H1 (cell line): ENCODE measurements at regions not wholly inside any gene's neighbourhood (a gene's known extent, or its start where the extent isn't known, plus 50 kb on each side); places are given as distances from the start of the nearest gene placed in this dataset.

Experiments used
- CTCF ChIA-PET: fragments of 300-600 bp; sonication (Branson Sonifier 250); formaldehyde crosslinking; loops from one replicate; lab custom pipeline; 2021; ENCODE audit not compliant: partially characterized antibody; lab: Charles Lee
- POLR2A ChIA-PET: fragments of 300-600 bp; sonication (Branson Sonifier 250); formaldehyde crosslinking; loops from one replicate; lab custom pipeline; 2021; ENCODE audit warnings: inconsistent platforms; ENCODE audit not compliant: partially characterized antibody; lab: Charles Lee
- DNase-seq, 2 experiments: peaks; one replicate each; pipeline versions ENCODE4 v3.0.0 to v3.0.0-alpha.2; 2010 to 2022; ENCODE audit warnings: low spot score in 2 of 2, low read depth in 1 of 2, mixed read lengths in 1 of 2
- FAIRE-seq: peaks from 2 replicates; lab custom pipeline; 2011; peaks lifted over from hg19 to GRCh38; lab: Jason Lieb, UNC
- H2AFZ ChIP-seq: 2 replicates; pipeline ENCODE4 v1.8.1; 2012; ENCODE audit warnings: low read length, inconsistent platforms
- H2AK5ac ChIP-seq: 2 replicates; pipeline ENCODE4 v1.6.1; 2013; ENCODE audit warnings: low read depth, low read length
- H2BK120ac ChIP-seq: replicated peaks from 2 replicates; pipeline ENCODE3; 2013; ENCODE audit warnings: low read depth, low read length, inconsistent platforms
- H2BK12ac ChIP-seq: 2 replicates; pipeline ENCODE4 v1.6.1; 2013; ENCODE audit warnings: low read depth, low read length
- H2BK15ac ChIP-seq: 2 replicates; pipeline ENCODE4 v1.6.1; 2013; ENCODE audit warnings: low read length
- H2BK20ac ChIP-seq: 2 replicates; pipeline ENCODE4 v1.6.1; 2013; ENCODE audit warnings: low read length
- H2BK5ac ChIP-seq: 2 replicates; pipeline ENCODE4 v1.6.1; 2013; ENCODE audit warnings: low read depth, low read length
- H3K14ac ChIP-seq: 2 replicates; pipeline ENCODE4 v1.6.1; 2013; ENCODE audit warnings: inconsistent platforms; ENCODE audit not compliant: insufficient read length
- H3K18ac ChIP-seq: 2 replicates; pipeline ENCODE4 v1.6.1; 2013; ENCODE audit warnings: low read length; ENCODE audit errors: extremely low read depth
- H3K23ac ChIP-seq: 2 replicates; pipeline ENCODE4 v1.6.1; 2013; ENCODE audit warnings: inconsistent platforms; ENCODE audit not compliant: insufficient read length
- H3K23me2 ChIP-seq: 2 replicates; pipeline ENCODE4 v1.6.1; 2013; ENCODE audit warnings: low read depth, low read length
- H3K27ac ChIP-seq: 2 replicates; pipeline ENCODE4 v1.6.1; 2011; ENCODE audit warnings: low read depth, low read length, inconsistent platforms
- H3K27me3 ChIP-seq, 4 experiments: replicated peaks in 1 of 4; 1 replicate in 1 of 4; 2 replicates in 3 of 4; pipeline versions ENCODE4 v1.6.1 to v1.8.1; 2011 to 2013; ENCODE audit warnings: low read length in 3 of 4, mild to moderate bottlenecking in 3 of 4, inconsistent platforms in 2 of 4, mixed read lengths in 2 of 4, moderate library complexity in 1 of 4; ENCODE audit not compliant: control insufficient read depth in 3 of 4, insufficient read depth in 3 of 4; ENCODE audit errors: extremely low read depth in 1 of 4
- H3K36me3 ChIP-seq, 4 experiments: 2 replicates each; pipeline versions ENCODE4 v1.6.1 to v1.8.1; 2011 to 2013; ENCODE audit warnings: mild to moderate bottlenecking in 4 of 4, low read length in 3 of 4, moderate library complexity in 2 of 4, control low read depth in 1 of 4, inconsistent platforms in 1 of 4; ENCODE audit not compliant: insufficient read depth in 4 of 4, control insufficient read depth in 2 of 4
- H3K4ac ChIP-seq: replicated peaks from 2 replicates; pipeline ENCODE3; 2013; ENCODE audit warnings: low read length, low read depth, mixed read lengths, inconsistent platforms; ENCODE audit not compliant: insufficient read length
- H3K4me1 ChIP-seq, 4 experiments: replicated peaks in 1 of 4; 1 replicate in 1 of 4; 2 replicates in 3 of 4; pipeline versions ENCODE4 v1.6.1 to v1.8.1; 2011 to 2013; ENCODE audit warnings: low read length in 3 of 4, inconsistent platforms in 2 of 4, mixed read lengths in 1 of 4; ENCODE audit not compliant: insufficient read depth in 4 of 4, control insufficient read depth in 3 of 4
- H3K4me2 ChIP-seq, 2 experiments: 2 replicates each; pipeline versions ENCODE4 v1.6.1 to v1.8.1; 2011 to 2013; ENCODE audit warnings: low read depth in 2 of 2, low read length in 2 of 2, control low read depth in 1 of 2, inconsistent platforms in 1 of 2, mild to moderate bottlenecking in 1 of 2; ENCODE audit not compliant: insufficient read depth in 1 of 2
- H3K4me3 ChIP-seq, 4 experiments: fragments of 200-600, 300-600 bp in 1 of 4; sonication (generic), shearing (Covaris generic), sonication (Bioruptor Twin) in 1 of 4; 2 replicates each; pipeline versions ENCODE4 v1.5.1 to v1.8.1; 2011 to 2016; ENCODE audit warnings: low read length in 4 of 4, low read depth in 3 of 4, control low read depth in 2 of 4, inconsistent platforms in 2 of 4, mild to moderate bottlenecking in 2 of 4, mixed read lengths in 1 of 4, moderate library complexity in 1 of 4; ENCODE audit not compliant: insufficient read depth in 2 of 4; ENCODE audit errors: extremely low read depth in 1 of 4
- H3K56ac ChIP-seq: replicated peaks from 2 replicates; pipeline ENCODE3; 2013; ENCODE audit warnings: low read depth, mild to moderate bottlenecking, mixed read lengths, low read length, inconsistent platforms; ENCODE audit not compliant: insufficient read length
- H3K79me1 ChIP-seq: 2 replicates; pipeline ENCODE4 v1.6.1; 2013; ENCODE audit warnings: low read depth, low read length, control low read depth
- H3K79me2 ChIP-seq, 2 experiments: 2 replicates each; pipeline versions ENCODE4 v1.6.1 to v1.8.1; 2012 to 2013; ENCODE audit warnings: low read length in 2 of 2, mild to moderate bottlenecking in 2 of 2, inconsistent platforms in 1 of 2; ENCODE audit not compliant: insufficient read depth in 2 of 2, control insufficient read depth in 1 of 2
- H3K9ac ChIP-seq, 4 experiments: replicated peaks in 1 of 4; 1 replicate in 1 of 4; 2 replicates in 3 of 4; pipeline versions ENCODE4 v1.6.1 to v1.8.1; 2011 to 2013; ENCODE audit warnings: low read depth in 3 of 4, low read length in 3 of 4, control low read depth in 2 of 4, mild to moderate bottlenecking in 2 of 4, moderate library complexity in 2 of 4, inconsistent platforms in 1 of 4; ENCODE audit errors: extremely low read depth in 1 of 4
- H3K9me3 ChIP-seq, 2 experiments: 2 replicates each; pipeline versions ENCODE4 v1.6.1 to v1.8.1; 2012 to 2013; ENCODE audit warnings: mild to moderate bottlenecking in 2 of 2, moderate library complexity in 2 of 2, control low read depth in 1 of 2, inconsistent platforms in 1 of 2, low read depth in 1 of 2, low read length in 1 of 2, mixed read lengths in 1 of 2; ENCODE audit not compliant: insufficient read depth in 2 of 2
- H4K20me1 ChIP-seq, 2 experiments: replicated peaks in 1 of 2; 2 replicates each; pipeline versions ENCODE3 to v1.8.1; 2011 to 2013; ENCODE audit warnings: inconsistent platforms in 2 of 2, low read length in 2 of 2, mild to moderate bottlenecking in 1 of 2; ENCODE audit not compliant: insufficient read depth in 2 of 2, control insufficient read depth in 1 of 2
- H4K5ac ChIP-seq: 2 replicates; pipeline ENCODE4 v1.6.1; 2013; ENCODE audit warnings: low read length, low read depth, mixed read lengths, inconsistent platforms; ENCODE audit not compliant: insufficient read length
- H4K8ac ChIP-seq: 2 replicates; pipeline ENCODE4 v1.8.0; 2013; ENCODE audit warnings: mild to moderate bottlenecking, moderate library complexity, low read length, inconsistent platforms; ENCODE audit not compliant: insufficient read depth; ENCODE audit errors: extremely low read depth
- H4K91ac ChIP-seq: replicated peaks from 2 replicates; pipeline ENCODE3; 2013; ENCODE audit warnings: low read length, mixed read lengths, inconsistent platforms; ENCODE audit not compliant: insufficient read length
- BACH1 ChIP-seq: IDR thresholded peaks from 2 replicates; pipeline ENCODE4 v1.6.1; 2012; ENCODE audit warnings: low read length, improper control_type of control experiment
- CEBPB ChIP-seq: IDR thresholded peaks from 2 replicates; pipeline ENCODE4 v1.6.1; 2012; ENCODE audit warnings: low read depth, low read length
- CHD2 ChIP-seq: IDR thresholded peaks from 2 replicates; pipeline ENCODE4 v1.6.1; 2012; ENCODE audit warnings: low read length, improper control_type of control experiment
- FOSL1 ChIP-seq: IDR thresholded peaks from 2 replicates; pipeline ENCODE4 v1.6.1; 2011; ENCODE audit warnings: mild to moderate bottlenecking, low read depth, low read length, moderate library complexity; ENCODE audit not compliant: insufficient read depth
- PHF8 ChIP-seq: fragments of 200-600 bp; sonication (generic); conservative IDR thresholded peaks from 2 replicates; pipeline ENCODE4 v1.7.1; 2012; ENCODE audit warnings: low read depth, mild to moderate bottlenecking, inconsistent platforms, low read length, moderate library complexity
- ZNF274 ChIP-seq: IDR thresholded peaks from 2 replicates; pipeline ENCODE4 v1.7.0; 2012; ENCODE audit warnings: low read length, borderline replicate concordance; ENCODE audit errors: extremely low read depth
- WGBS, 2 experiments: shearing (Covaris generic) in 1 of 2; methylation state at CpG; one replicate each; pipeline versions ENCODE4 v1.1.6 to v1.1.7; 2013 to 2015; ENCODE audit warnings: low lambda C conversion rate in 2 of 2, mixed read lengths in 2 of 2, inconsistent platforms in 1 of 2, low coverage in 1 of 2, missing lambda C conversion rate in 1 of 2; ENCODE audit not compliant: insufficient replicate concordance in 2 of 2, insufficient coverage in 1 of 2, insufficient read length in 1 of 2; ENCODE audit errors: extremely low coverage in 1 of 2, missing lambda C conversion rate in 1 of 2; 5-methylcytosine and 5-hydroxymethylcytosine counted together
- TF ChIP-seq, protein P1 (sequence below), 3 experiments: IDR thresholded peaks; 1 replicate in 2 of 3; 2 replicates in 1 of 3; pipeline versions ENCODE4 v1.5.1 to v1.6.1; 2011; ENCODE audit warnings: low read length in 3 of 3, mild to moderate bottlenecking in 3 of 3, inconsistent platforms in 2 of 3, low read depth in 1 of 3, moderate library complexity in 1 of 3; ENCODE audit not compliant: insufficient read depth in 1 of 3; ENCODE audit errors: control extremely low read depth in 1 of 3
- TF ChIP-seq, protein P2 (sequence below): IDR thresholded peaks from 2 replicates; pipeline ENCODE4 v1.6.1; 2012; ENCODE audit warnings: inconsistent platforms

DNA sequence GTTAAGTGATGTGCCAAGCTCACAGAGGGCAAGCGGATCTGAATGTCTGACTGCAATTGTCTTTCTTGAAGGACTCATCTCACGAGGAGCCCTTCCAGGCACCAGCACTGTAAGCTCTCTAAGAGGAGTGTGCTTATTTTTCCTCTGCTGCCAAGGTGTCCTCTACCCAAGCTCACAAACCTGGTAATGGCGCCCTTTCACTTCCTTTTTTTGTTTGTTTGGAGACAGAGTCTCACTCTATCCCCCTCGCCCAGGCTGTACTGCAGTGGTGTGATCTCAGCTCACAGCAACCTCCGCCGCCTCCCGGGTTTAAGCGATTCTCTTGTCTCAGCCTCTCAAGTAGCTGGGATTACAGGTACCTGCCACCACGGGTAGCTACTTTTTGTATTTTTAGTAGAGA lies 233.8 kb downstream of the MAP2K4 start:
- Histone ChIP-seq H4K91ac (no peak overlapping the region), H3K9ac (no peak overlapping the region), H3K4me2 (no peak overlapping the region), H3K56ac (no peak overlapping the region), H4K5ac (no peak overlapping the region), H3K79me1 (no peaks in the 10 kb centered on the region), H3K14ac (no peak overlapping the region), H2BK15ac (no peak overlapping the region), H2BK20ac (no peak overlapping the region), H2BK12ac (no peak overlapping the region), H3K9me3 (no peaks in the 10 kb centered on the region; a peak in 1 of 4 replicates), H3K27me3 (peaks cover 0 to 1% (median 0%) of the 10 kb centered on the region in 4 experiments; a peak in 1 of 7 replicates), H2BK5ac (no peak overlapping the region), H3K36me3 (no peaks in the 10 kb centered on the region), H3K4me3 (no peak overlapping the region), H4K20me1 (no peaks in the 10 kb centered on the region), H3K27ac (no peak overlapping the region), H2BK120ac (no peak overlapping the region), H3K79me2 (no peaks in the 10 kb centered on the region), H3K18ac (no peak overlapping the region), H4K8ac (no peak overlapping the region), H3K23me2 (no peaks in the 10 kb centered on the region), H3K4me1 (no peaks in the 10 kb centered on the region), H2AFZ (peak overlapping the region; percentile 44; the same call in 1 of the 2 replicates), H2AK5ac (no peak overlapping the region), H3K23ac (no peak overlapping the region), H3K4ac (no peak overlapping the region)
- FAIRE-seq (no peak), DNase-seq (no peak)
- WGBS, 2 experiments, result 94% methylated on average over 9 of the region's 9 CpGs; no CpG with 5 or more reads in 1 of the 2 experiments
- no peak for TF ChIP-seq FOSL1
- no peak for TF ChIP-seq BACH1
- no peak for TF ChIP-seq CEBPB
- no peak for TF ChIP-seq ZNF274
- TF ChIP-seq CHD2, result no peak
- TF ChIP-seq, protein P1, sequence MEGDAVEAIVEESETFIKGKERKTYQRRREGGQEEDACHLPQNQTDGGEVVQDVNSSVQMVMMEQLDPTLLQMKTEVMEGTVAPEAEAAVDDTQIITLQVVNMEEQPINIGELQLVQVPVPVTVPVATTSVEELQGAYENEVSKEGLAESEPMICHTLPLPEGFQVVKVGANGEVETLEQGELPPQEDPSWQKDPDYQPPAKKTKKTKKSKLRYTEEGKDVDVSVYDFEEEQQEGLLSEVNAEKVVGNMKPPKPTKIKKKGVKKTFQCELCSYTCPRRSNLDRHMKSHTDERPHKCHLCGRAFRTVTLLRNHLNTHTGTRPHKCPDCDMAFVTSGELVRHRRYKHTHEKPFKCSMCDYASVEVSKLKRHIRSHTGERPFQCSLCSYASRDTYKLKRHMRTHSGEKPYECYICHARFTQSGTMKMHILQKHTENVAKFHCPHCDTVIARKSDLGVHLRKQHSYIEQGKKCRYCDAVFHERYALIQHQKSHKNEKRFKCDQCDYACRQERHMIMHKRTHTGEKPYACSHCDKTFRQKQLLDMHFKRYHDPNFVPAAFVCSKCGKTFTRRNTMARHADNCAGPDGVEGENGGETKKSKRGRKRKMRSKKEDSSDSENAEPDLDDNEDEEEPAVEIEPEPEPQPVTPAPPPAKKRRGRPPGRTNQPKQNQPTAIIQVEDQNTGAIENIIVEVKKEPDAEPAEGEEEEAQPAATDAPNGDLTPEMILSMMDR (IDR thresholded peaks at IDR 0.05; ENCODE audit: control extremely low read depth in 1 of 3, insufficient read depth in 1 of 3, low read depth in 1 of 3, low read length in 3 of 3), result no peak
- TF ChIP-seq, protein P2, sequence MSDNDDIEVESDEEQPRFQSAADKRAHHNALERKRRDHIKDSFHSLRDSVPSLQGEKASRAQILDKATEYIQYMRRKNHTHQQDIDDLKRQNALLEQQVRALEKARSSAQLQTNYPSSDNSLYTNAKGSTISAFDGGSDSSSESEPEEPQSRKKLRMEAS, result no peak
- TF ChIP-seq PHF8, result no peak
- CTCF ChIA-PET, result interaction anchor here (0.8 to 4.3 kb wide), 17 partner anchors 13 to 777 kb away, joined by 3 to 27 read pairs (median 4); partner anchors contain the start of gene MYOCD
- POLR2A ChIA-PET, result no interaction called here
